Right atrium auricular region (tissue), 2 donors: ENCODE measurements at regions not wholly inside any gene's neighbourhood (a gene's known extent, or its start where the extent isn't known, plus 50 kb on each side); places are given as distances from the start of the nearest gene placed in this dataset.
A peak's percentile ranks its signal among the peaks of the same experiment; 100 is the strongest.

Source experiments
- DNase-seq: peaks from one replicate; pipeline ENCODE4 v3.0.0-alpha.2; 2019; ENCODE audit warnings: low spot score
- H3K27ac ChIP-seq, 2 donors: fragments of 200-600 bp; sonication (generic); 1 replicate in 1 of 2; 2 replicates in 1 of 2; pipeline ENCODE4 v1.5.1; 2016 to 2019
- H3K27me3 ChIP-seq, 2 donors: fragments of 200-600 bp; sonication (generic); one replicate each; pipeline versions ENCODE4 v1.5.1 to v1.6.0; 2017 to 2019
- H3K36me3 ChIP-seq: fragments of 200-600 bp; sonication (generic); one replicate; pipeline ENCODE4 v1.5.1; 2016
- H3K4me1 ChIP-seq, 2 donors: fragments of 200-600 bp; sonication (generic); one replicate each; pipeline versions ENCODE4 v1.5.1 to v1.6.0; 2017 to 2019
- H3K4me3 ChIP-seq, 2 donors: fragments of 200-600 bp; sonication (generic); 1 replicate in 1 of 2; 2 replicates in 1 of 2; pipeline ENCODE4 v1.5.1; 2017 to 2019; ENCODE audit warnings: mild to moderate bottlenecking in 1 of 2, moderate library complexity in 1 of 2
- H3K9me3 ChIP-seq, 2 donors: fragments of 200-600 bp; sonication (generic); one replicate each; pipeline ENCODE4 v1.5.1; 2019
- TF ChIP-seq, protein P1 (sequence below), 2 donors: fragments of 200-600 bp; sonication (generic); IDR thresholded peaks; one replicate each; pipeline ENCODE4 v1.5.1; 2019; ENCODE audit warnings: antibody characterized with exemption in 2 of 2

DNA sequence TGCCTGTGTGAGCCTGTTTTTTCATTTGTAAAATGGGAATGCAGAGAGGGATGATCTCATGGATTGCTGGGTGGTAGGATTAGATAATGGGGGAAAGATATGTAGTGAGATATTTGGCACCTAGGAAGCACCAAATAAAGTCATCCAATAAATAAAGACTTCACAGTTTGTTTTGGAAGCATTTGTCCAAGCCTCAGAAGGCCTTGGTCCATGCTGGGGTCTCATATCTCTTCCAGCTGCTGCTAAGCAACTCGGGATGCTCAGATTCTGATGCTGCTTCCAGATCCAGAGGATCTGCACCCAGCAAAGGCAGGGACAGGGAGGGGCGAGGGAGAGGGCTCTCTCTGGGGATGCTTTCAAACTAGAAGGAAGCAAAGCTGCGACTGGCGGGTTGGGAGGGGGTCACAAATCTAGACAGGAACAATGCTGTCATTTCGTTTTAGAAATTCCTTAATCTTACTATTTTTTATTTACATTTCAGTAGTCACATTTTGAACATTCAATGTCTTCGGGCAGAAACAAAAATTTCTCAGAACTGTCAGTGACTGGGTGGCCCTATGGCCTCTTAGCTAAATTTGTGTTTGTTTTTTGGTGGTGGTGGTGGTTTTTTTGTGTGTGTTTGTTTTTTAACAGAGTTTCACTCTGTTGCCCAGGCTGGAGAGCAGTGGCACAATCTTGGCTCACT is 114.9 kb upstream of the CDH5 start:
- TF ChIP-seq, protein P1, sequence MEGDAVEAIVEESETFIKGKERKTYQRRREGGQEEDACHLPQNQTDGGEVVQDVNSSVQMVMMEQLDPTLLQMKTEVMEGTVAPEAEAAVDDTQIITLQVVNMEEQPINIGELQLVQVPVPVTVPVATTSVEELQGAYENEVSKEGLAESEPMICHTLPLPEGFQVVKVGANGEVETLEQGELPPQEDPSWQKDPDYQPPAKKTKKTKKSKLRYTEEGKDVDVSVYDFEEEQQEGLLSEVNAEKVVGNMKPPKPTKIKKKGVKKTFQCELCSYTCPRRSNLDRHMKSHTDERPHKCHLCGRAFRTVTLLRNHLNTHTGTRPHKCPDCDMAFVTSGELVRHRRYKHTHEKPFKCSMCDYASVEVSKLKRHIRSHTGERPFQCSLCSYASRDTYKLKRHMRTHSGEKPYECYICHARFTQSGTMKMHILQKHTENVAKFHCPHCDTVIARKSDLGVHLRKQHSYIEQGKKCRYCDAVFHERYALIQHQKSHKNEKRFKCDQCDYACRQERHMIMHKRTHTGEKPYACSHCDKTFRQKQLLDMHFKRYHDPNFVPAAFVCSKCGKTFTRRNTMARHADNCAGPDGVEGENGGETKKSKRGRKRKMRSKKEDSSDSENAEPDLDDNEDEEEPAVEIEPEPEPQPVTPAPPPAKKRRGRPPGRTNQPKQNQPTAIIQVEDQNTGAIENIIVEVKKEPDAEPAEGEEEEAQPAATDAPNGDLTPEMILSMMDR (IDR thresholded peaks at IDR 0.05) = no peak
- Histone ChIP-seq H3K27ac (peak overlapping the region; percentile 15 to 53), H3K4me3 (no peak overlapping the region), H3K4me1 (peaks cover 0 to 28% of the 10 kb centered on the region in 2 donors), H3K9me3 (no peaks in the 10 kb centered on the region), H3K36me3 (no peaks in the 10 kb centered on the region), H3K27me3 (no peaks in the 10 kb centered on the region)
- no peak for DNase-seq

DNA sequence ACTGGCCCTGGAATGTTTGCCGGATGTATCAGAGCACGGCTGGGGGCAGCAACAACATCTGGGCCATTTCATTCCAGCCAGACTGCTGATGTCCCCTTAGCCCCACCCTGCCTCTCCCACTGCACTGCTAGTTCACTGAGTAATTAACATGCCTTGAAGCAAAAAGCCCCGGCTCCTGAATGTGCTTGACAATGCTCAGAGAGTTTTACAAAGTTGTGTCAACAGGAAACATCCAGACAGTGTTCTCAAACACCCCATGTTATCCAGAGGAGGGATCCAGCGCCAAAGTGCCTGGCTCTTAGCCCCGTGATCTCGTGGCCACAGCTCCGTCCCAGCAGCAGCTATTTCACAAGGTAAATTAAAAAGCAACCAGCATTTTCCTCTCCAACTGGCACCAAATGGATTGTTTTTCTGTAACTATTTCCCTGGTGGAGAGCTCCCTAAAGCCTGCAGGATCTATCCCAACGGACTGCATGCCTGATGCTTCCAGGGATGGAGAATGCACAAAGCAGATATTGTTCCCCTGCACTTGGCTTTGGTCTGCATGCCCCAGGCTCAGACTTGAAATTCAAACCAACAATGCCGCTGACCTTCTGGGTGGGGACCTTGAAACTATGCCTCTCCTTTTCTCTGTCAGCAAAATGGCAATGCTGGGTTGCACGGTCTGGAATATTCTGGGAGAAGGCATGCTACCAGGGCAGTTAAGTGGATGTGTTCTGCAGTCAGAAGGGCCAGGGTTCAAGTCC is 115.6 kb upstream of the CDH5 start:
- Histone ChIP-seq H3K27ac (peak overlapping the region; percentile 29 to 63), H3K9me3 (no peaks in the 10 kb centered on the region), H3K36me3 (no peaks in the 10 kb centered on the region), H3K27me3 (no peaks in the 10 kb centered on the region), H3K4me1 (peaks cover 0 to 28% of the 10 kb centered on the region in 2 donors), H3K4me3 (no peak overlapping the region)
- DNase-seq = peak; percentile 90
- TF ChIP-seq, protein P1 (IDR thresholded peaks at IDR 0.05) = no peak

DNA sequence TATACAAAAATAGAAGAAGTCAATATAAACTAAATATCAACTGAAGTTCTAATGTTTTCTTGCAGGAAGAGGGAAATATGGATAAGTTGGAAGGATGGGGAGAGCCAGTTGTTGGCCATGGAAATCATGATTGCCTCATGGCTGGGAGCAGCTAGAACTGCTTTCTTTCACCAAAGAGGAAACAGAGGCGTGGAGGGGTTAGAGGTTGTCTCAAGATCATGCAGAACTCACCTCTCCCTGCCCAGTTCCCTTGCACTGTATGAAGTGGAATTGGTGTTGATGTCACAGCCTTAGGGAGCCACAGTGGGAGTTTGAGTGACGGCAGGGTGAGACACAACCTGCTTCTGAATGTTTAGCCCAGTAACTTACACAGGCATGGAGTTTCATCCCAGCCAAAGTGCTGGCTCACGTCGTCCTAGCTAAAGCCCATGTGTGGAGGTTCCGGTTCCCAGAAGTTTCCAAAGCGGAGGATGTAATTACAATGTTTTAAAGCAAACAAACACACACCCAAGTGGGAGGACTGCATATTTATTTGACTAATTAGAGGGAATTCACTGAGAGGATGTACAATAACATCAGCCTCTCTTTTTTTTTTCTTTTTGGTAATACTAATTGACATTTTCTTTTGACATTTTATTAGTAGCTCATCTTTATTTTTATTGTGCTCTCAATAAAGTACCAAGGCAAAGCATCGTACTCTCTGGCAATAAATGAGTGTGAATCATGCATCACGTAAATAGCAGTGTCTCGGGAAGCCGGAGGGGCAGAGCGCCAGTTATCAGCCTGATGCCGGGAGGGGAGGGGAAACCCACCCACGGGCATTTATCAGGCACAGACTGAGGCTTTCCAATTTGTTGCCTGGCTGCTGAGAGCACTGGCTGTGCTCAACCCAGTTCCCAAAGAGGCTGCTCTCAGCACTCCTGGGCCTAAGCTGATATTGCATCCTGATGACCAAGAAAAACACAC is 118.7 kb upstream of the CDH5 start:
- peaks cover 0 to 28% of the 10 kb centered on the region in 2 donors for H3K4me1 ChIP-seq
- H3K36me3 ChIP-seq = no peaks in the 10 kb centered on the region
- peak; percentile 88 for DNase-seq
- H3K27me3 ChIP-seq = no peaks in the 10 kb centered on the region
- no peaks in the 10 kb centered on the region for H3K9me3 ChIP-seq
- TF ChIP-seq, protein P1 (IDR thresholded peaks at IDR 0.05) = no peak
- no peak overlapping the region for H3K4me3 ChIP-seq
- peak overlapping the region; percentile 37 to 69 for H3K27ac ChIP-seq

DNA sequence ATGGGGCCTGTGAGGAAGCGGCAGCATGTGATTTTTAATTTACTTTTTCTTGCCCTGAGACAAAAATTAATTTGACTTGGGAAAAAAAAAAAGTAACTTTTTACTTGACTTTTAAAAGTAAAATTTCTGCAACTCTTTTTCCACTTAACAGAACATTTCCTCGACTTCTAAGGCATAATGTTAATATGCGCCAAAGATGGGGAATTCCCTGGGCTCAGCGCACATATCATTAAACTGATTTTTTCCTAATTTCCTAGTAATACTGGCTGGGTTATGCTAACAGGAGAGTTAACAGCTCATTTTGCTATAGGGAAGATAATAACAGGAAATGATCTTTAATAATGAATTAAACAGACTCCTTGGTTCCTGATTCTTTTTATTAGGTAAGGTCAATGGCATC is 120.6 kb upstream of the CDH5 start:
- H3K36me3 ChIP-seq = no peaks in the 10 kb centered on the region
- DNase-seq = no peak
- H3K27me3 ChIP-seq = no peaks in the 10 kb centered on the region
- TF ChIP-seq, protein P1 (IDR thresholded peaks at IDR 0.05) = no peak
- H3K9me3 ChIP-seq = no peaks in the 10 kb centered on the region
- H3K27ac ChIP-seq = no peak overlapping the region
- no peak overlapping the region for H3K4me3 ChIP-seq
- peaks cover 0 to 18% of the 10 kb centered on the region in 2 donors for H3K4me1 ChIP-seq

DNA sequence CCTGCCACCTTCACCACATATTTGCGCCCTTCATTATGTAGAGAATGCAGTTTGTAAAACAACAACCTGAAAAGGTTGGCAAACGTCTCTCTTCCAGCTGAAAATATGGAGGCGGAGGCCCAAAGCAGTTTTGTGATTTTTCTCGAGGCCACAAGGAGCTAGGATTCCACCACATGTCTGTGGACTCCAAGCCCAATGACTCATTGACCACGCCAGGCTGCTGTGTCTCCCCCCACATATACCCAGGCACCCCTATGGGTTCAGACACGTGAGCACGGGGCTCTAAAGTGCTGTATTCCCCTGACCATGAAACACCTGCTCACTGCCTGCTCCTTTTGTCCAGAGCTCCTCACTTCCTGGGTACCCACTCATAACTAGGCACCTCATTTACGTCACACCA is 121.4 kb upstream of the CDH5 start:
- Histone ChIP-seq H3K36me3 (no peaks in the 10 kb centered on the region), H3K9me3 (no peaks in the 10 kb centered on the region), H3K4me3 (no peak overlapping the region), H3K4me1 (peaks cover 0 to 11% of the 10 kb centered on the region in 2 donors), H3K27ac (no peak overlapping the region), H3K27me3 (no peaks in the 10 kb centered on the region)
- no peak for DNase-seq
- TF ChIP-seq, protein P1 (IDR thresholded peaks at IDR 0.05) = no peak
